T1000 (cell line): ENCODE measurements at regions not wholly inside any gene's neighbourhood (a gene's known extent, or its start where the extent isn't known, plus 50 kb on each side); places are given as distances from the start of the nearest gene placed in this dataset.
"Not testable (repeated sequence)": the region's sequence is repeated elsewhere in the genome, so short reads cannot be mapped to it uniquely, and the experiment has no call there.

Experiments
- DNase-seq: peaks from one replicate; lab custom pipeline; 2025; ENCODE audit warnings: mixed read lengths; lab: John Stamatoyannopoulos, UW

DNA sequence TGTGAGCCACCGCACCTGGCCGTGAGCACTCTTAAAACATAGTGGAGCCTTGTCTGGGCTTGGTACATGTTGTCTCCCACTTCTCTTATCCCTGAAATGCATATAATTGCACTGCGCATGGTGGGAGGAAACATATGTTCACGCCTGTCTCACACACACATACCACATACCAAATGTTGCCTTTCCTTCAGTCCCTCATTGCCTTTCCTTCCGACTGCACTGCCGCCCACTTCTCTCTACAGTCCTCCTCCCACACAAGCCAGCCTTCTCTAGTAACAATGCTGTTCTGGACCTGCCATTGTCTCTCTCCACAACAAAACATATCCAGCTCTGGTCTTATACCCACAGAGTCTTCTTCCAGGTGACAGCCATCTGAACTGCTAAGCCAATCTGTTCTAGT lies 88.3 kb upstream of the PTHLH start:
- no peak for DNase-seq

GRCh38 chr12:28063355-28063880 lies 90.9 kb upstream of the PTHLH start:
- DNase-seq, result no peak

DNA sequence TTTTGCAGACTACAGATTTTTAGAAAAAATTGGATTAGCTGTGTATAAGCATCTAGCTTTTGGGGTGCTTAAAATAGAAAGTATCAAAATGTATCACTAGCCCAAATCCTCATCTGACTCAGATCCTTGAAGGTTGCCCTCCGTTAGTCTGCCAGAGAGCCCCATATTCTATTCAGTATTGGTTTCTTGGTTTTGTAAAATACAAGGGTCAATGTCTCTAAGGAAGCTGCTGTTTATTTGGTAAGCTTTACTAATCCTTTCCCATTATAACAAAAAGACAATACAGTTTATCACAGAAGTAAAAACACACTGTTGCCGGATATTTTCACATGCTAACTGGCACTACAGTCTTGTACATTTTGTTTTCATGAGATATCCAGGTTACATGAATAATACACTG lies 92.8 kb upstream of the PTHLH start:
- no peak for DNase-seq

GRCh38 chr12:28065889-28066630 lies 93.5 kb upstream of the PTHLH start:
- no peak for DNase-seq

DNA sequence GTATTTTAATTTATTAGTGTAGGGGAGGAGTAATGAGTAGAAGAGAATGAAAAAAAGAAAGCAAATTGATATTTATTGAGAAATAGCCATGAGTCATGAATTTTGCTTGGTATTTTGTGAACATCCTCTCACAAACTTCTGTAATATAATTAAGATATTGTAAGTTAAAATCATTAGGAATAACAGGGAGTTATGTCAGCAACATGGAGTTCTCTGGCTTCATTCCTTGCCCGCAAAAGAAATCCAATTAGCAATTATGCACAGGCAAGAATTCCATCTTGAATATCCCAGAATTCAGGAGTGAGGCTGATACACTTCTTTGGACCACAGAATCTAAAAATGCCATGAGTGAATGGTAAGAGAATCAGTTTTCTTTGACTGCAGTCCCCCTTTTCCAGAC lies 94.3 kb upstream of the PTHLH start:
- no peak for DNase-seq

- no peak for DNase-seq
These were observed 95.9 kb upstream of the PTHLH start for GRCh38 chr12:28068467-28068866.

- no peak for DNase-seq
These were observed 107.0 kb upstream of the PTHLH start for GRCh38 chr12:28079539-28079938.

GRCh38 chr12:28082096-28082495 lies 108.2 kb upstream of the CCDC91 start:
- DNase-seq, result no peak

DNA sequence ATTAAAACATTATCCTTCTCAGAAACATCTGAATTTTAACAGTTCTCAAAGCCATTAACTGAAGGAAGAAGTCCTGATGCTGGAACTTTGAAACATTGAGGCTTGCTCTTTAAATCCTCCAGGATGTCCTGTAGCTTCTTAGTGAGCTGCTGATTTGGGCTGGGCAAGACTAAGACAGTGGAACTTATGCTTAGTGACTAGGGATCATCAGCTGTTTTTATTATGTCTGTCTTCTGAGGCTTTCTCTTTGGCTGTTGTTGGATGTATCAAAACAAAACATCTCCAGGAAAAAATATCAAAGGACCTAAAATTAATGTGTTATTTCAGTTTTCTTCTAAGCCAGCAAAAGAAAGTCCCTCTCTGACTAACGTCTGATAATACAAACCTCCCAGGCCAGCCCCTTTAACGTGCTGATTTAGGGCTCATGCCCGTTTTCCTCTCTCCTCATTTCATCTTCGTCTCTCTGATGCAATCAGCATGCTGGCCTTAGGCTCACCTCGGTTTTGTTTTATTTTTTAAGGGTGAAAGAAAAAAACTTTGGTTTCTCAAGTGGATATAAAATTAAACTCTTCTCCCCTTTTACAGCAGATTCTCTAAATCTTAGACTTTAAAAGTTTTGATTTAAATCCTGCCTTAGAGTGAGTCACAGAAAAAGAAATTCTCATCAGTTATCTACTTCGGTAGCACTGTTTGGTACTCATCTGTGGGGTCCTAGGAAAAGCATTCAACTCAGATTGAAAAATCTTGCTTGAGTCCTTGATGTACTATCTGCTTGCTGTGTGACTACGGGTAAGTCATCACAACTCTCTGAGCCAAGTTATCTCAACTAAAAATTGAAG lies 106.2 kb upstream of the CCDC91 start:
- no peak for DNase-seq

GRCh38 chr12:28086521-28087155 lies 103.6 kb upstream of the CCDC91 start:
- DNase-seq, result no peak

DNA sequence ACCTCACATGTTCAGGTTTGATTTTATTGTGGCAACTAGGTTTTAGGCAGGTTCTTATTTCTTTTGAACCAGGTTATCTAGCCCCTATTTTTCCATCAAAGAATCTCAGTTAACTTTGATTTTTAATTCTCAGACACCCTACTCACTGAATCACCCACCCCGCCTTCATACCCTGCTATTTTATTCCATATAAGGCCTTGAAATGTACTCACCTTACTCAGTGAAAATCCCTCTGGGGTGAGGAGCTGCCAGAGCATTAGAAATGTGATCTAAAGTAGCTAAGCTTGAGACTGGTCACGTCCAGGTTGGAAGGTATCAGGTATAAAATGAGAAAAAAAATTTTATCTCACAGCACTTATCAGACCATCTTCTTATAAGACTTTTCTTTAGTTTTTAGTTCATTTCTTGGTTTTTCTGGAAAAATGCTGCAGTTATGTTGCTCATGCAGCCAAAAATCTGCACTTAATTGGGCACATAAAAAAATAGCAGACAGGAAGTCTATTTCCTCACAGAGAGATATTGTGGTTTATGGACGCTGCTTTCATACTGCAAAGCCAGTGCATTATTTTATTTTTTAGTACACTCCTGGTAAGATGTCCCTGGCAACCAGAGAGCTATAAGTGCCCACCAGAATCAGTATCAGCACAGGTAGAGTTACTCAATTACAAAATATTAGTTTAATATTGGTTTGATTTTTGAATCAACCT lies 101.5 kb upstream of the CCDC91 start:
- no peak for DNase-seq

- DNase-seq, result no peak
These were observed 100.9 kb upstream of the CCDC91 start for GRCh38 chr12:28089338-28089737.

DNA sequence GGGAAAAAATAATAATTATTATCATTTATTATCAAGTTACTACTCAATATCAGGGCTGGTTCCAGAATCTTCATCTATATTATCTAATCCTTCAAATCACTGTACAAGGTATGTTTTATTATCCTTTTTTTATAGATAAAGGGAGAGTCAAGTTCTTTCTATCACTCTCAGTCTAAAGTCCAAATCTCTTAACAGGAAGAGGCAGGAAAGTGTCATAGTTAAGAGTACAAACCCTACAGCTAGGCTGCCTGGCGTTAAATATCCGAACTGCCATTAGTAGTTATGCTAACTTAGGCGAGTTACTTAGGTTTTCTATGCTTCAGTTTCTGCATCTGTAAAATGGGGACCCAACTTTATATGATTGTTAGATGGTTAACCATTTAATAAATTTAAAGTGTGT lies 99.4 kb upstream of the CCDC91 start:
- DNase-seq, result no peak

- no peak for DNase-seq
These were observed 97.9 kb upstream of the CCDC91 start for GRCh38 chr12:28092396-28092795.

DNA sequence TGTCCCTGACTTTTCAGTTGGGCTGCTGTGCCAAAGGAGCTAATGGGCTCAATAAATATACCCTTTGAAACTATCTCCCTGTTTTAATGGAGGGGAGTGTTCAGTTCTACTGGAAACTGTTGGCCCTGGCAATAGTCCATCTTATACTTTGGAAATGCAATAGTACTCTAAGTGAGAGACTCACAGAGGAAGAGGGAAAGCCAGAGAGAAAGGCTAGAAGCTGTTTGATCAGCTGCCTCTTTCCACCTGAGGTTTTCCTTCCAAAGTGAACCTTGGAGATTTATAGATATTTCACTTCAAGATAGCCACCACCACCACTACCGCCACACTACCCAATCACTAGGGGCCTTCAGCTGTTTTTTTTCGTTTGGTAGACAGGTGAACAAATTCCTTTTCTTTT lies 93.6 kb upstream of the CCDC91 start:
- no peak for DNase-seq

DNA sequence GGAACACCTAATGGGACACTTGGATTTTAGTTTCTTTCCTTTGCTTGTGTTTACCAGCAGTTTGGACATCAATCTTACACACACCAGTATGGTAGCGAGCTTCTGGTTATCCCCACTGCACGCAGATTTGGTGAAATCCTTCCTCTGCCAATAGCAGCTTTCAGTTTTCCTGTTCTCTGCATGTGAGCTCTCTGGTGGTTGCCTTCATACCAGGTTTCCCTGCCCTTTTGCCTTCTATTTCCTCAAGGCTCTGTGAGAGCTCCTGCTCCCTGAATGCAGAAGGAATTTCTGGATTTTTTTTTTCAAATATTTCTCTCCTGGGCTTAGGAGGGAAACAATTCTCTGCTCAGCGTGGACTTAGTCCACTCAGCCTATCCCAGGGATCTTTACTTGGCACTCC lies 93.0 kb upstream of the CCDC91 start:
- no peak for DNase-seq

GRCh38 chr12:28099245-28099644 lies 91.0 kb upstream of the CCDC91 start:
- DNase-seq, result not testable (repeated sequence)

DNA sequence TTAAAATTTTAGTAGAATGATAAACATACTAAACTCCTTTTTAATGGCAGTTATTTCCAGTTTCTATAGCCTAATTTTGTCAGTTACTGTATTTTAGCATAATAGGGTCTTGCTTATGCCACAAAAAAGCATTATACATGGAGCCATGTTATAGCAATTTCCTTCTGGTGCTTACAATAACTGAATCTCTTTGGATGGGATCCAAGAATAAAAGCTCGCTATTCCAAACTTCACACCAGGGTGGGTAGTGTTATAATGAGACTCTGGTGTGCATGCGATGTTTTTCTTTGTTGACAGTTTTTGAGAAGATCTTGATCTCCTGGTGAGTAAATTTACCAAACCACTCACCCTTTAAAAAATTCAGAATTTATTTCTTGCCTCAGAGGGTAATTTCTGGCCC lies 90.4 kb upstream of the CCDC91 start:
- DNase-seq, result no peak

DNA sequence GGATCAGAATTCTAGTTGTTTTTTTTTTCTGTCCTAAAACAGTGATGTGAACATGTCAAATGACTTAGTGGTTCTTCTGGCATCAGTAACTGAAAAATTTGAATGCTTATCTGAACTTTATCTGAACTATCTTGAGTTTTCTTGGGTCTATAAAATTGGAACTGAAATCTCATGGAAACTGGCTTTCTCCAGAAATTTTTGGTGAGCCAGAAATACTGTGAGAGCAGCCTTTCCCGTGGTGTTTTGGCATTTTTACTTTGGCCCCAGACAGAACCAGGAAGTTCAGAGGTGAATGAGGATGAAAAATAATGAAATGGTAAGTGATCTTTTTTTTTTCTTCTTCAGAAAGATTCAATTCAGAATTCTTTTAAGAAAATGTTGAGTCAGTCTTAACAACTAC lies 89.5 kb upstream of the CCDC91 start:
- no peak for DNase-seq

- no peak for DNase-seq
These were observed 85.9 kb upstream of the CCDC91 start for GRCh38 chr12:28104316-28104715.

- DNase-seq, result no peak
These were observed 85.1 kb upstream of the CCDC91 start for GRCh38 chr12:28104903-28105864.
